ENCODE measurements at regions not wholly inside any gene's neighbourhood (a gene's known extent, or its start where the extent isn't known, plus 50 kb on each side); places are given as distances from the start of the nearest gene placed in this dataset.

GRCh38 chr2:102950371-102950946 is 188.6 kb downstream of the TMEM182 start:
- no peak for ATAC-seq
- DNase-seq (ENCODE audit: low spot score): no peak

- ATAC-seq: no peak
- DNase-seq (ENCODE audit: low spot score): no peak
These were observed 189.4 kb downstream of the TMEM182 start for GRCh38 chr2:102951249-102951648.

GRCh38 chr2:102967451-102967850 is 205.6 kb downstream of the TMEM182 start:
- DNase-seq (ENCODE audit: low spot score): no peak
- ATAC-seq: no peak

- no peak for DNase-seq (ENCODE audit: low spot score)
- no peak for ATAC-seq
These were observed 206.5 kb downstream of the TMEM182 start for GRCh38 chr2:102968375-102968774.

- DNase-seq (ENCODE audit: low spot score): no peak
- ATAC-seq: no peak
These were observed 209.9 kb downstream of the TMEM182 start for GRCh38 chr2:102971701-102972100.

GRCh38 chr2:102975996-102976975 is 214.5 kb downstream of the TMEM182 start:
- peak; percentile 64 for ATAC-seq
- DNase-seq (ENCODE audit: low spot score): no peak

GRCh38 chr2:102977426-102978090 is 215.7 kb downstream of the TMEM182 start:
- no peak for DNase-seq (ENCODE audit: low spot score)
- ATAC-seq: no peak

- DNase-seq (ENCODE audit: low spot score): no peak
- no peak for ATAC-seq
These were observed 216.3 kb downstream of the TMEM182 start for GRCh38 chr2:102978091-102978490.

GRCh38 chr2:102979429-102979828 is 217.6 kb downstream of the TMEM182 start:
- no peak for DNase-seq (ENCODE audit: low spot score)
- ATAC-seq: no peak

- DNase-seq (ENCODE audit: low spot score): no peak
- no peak for ATAC-seq
These were observed 222.0 kb downstream of the TMEM182 start for GRCh38 chr2:102983786-102984185.

GRCh38 chr2:102986826-102987490 is 225.1 kb downstream of the TMEM182 start:
- DNase-seq (ENCODE audit: low spot score) (no peak), ATAC-seq (no peak)

- ATAC-seq (no peak), DNase-seq (ENCODE audit: low spot score) (no peak)
These were observed 230.8 kb downstream of the TMEM182 start for GRCh38 chr2:102992607-102993006.

- no peak for DNase-seq (ENCODE audit: low spot score)
These were observed 238.1 kb downstream of the TMEM182 start for GRCh38 chr2:102999958-103000357.

GRCh38 chr2:103002954-103003353 is 241.1 kb downstream of the TMEM182 start:
- ATAC-seq: no peak
- DNase-seq (ENCODE audit: low spot score): no peak

More at GRCh38 chr2:102999958-103000357, 238.1 kb downstream of the TMEM182 start:
- ATAC-seq: no peak

- ATAC-seq: no peak
- DNase-seq (ENCODE audit: low spot score): no peak
These were observed 242.0 kb downstream of the TMEM182 start for GRCh38 chr2:103003750-103004260.

- no peak for ATAC-seq
- DNase-seq (ENCODE audit: low spot score): no peak
These were observed 242.7 kb downstream of the TMEM182 start for GRCh38 chr2:103004426-103004942.

- DNase-seq (ENCODE audit: low spot score): no peak
- no peak for ATAC-seq
These were observed 243.6 kb downstream of the TMEM182 start for GRCh38 chr2:103005393-103005792.

GRCh38 chr2:103007086-103007485 is 245.3 kb downstream of the TMEM182 start:
- no peak for ATAC-seq
- no peak for DNase-seq (ENCODE audit: low spot score)

GRCh38 chr2:103008586-103008985 is 246.8 kb downstream of the TMEM182 start:
- no peak for ATAC-seq
- no peak for DNase-seq (ENCODE audit: low spot score)

- DNase-seq (ENCODE audit: low spot score) (no peak), ATAC-seq (no peak)
These were observed 248.0 kb downstream of the TMEM182 start for GRCh38 chr2:103009871-103010270.

- DNase-seq (ENCODE audit: low spot score) (no peak), ATAC-seq (no peak)
These were observed 248.5 kb downstream of the TMEM182 start for GRCh38 chr2:103010306-103010705.
